Astrocyte (in vitro differentiated cells and primary cell): ENCODE measurements at regions not wholly inside any gene's neighbourhood (a gene's known extent, or its start where the extent isn't known, plus 50 kb on each side); places are given as distances from the start of the nearest gene placed in this dataset.

Experiments used
- EZH2 ChIP-seq: IDR thresholded peaks from 2 replicates; pipeline ENCODE4 v1.6.1; 2012; ENCODE audit warnings: mild to moderate bottlenecking, low read length, inconsistent platforms; ENCODE audit not compliant: insufficient read depth
- TF ChIP-seq, protein P1 (sequence below): IDR thresholded peaks from 2 replicates; pipeline ENCODE4 v1.5.1; 2011; ENCODE audit warnings: low read depth, mild to moderate bottlenecking, inconsistent platforms, low read length, moderate library complexity; ENCODE audit not compliant: insufficient read depth

- TF ChIP-seq, protein P1, sequence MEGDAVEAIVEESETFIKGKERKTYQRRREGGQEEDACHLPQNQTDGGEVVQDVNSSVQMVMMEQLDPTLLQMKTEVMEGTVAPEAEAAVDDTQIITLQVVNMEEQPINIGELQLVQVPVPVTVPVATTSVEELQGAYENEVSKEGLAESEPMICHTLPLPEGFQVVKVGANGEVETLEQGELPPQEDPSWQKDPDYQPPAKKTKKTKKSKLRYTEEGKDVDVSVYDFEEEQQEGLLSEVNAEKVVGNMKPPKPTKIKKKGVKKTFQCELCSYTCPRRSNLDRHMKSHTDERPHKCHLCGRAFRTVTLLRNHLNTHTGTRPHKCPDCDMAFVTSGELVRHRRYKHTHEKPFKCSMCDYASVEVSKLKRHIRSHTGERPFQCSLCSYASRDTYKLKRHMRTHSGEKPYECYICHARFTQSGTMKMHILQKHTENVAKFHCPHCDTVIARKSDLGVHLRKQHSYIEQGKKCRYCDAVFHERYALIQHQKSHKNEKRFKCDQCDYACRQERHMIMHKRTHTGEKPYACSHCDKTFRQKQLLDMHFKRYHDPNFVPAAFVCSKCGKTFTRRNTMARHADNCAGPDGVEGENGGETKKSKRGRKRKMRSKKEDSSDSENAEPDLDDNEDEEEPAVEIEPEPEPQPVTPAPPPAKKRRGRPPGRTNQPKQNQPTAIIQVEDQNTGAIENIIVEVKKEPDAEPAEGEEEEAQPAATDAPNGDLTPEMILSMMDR = no peak
- no peak for TF ChIP-seq EZH2
These were observed 301.0 kb downstream of the DOCK8 start for GRCh38 chr9:515665-516064.
